ENCODE measurements at regions not wholly inside any gene's neighbourhood (a gene's known extent, or its start where the extent isn't known, plus 50 kb on each side); places are given as distances from the start of the nearest gene placed in this dataset.

DNA sequence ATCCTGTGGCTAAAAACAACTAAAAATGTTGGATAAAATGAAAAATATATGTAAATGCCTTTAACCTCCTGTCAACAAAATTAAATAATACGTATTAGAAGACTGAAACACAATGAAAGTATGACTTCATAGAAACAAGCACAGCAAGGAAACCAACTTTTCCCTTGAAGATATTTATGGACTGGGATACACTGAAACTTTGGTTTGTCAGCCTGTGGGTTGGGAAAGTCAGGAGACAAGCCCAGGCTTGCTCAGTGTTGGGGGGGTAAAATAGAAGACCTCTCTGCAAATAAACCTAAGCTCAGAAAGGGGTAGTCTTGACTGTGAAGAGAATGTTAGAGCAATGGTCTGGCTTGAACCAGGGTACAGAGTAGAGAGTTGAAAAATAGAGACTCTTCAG lies 454.5 kb downstream of the FBXO15 start:
- TF ChIP-seq, protein P1, sequence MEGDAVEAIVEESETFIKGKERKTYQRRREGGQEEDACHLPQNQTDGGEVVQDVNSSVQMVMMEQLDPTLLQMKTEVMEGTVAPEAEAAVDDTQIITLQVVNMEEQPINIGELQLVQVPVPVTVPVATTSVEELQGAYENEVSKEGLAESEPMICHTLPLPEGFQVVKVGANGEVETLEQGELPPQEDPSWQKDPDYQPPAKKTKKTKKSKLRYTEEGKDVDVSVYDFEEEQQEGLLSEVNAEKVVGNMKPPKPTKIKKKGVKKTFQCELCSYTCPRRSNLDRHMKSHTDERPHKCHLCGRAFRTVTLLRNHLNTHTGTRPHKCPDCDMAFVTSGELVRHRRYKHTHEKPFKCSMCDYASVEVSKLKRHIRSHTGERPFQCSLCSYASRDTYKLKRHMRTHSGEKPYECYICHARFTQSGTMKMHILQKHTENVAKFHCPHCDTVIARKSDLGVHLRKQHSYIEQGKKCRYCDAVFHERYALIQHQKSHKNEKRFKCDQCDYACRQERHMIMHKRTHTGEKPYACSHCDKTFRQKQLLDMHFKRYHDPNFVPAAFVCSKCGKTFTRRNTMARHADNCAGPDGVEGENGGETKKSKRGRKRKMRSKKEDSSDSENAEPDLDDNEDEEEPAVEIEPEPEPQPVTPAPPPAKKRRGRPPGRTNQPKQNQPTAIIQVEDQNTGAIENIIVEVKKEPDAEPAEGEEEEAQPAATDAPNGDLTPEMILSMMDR (IDR thresholded peaks at IDR 0.05) = no peak
- TF ChIP-seq ZFX (IDR thresholded peaks at IDR 0.05; ENCODE audit: borderline replicate concordance) = no peak

Data from 22Rv1 (cell line).